D341Med (cell line): ENCODE measurements at regions not wholly inside any gene's neighbourhood (a gene's known extent, or its start where the extent isn't known, plus 50 kb on each side); places are given as distances from the start of the nearest gene placed in this dataset.
"Not testable (repeated sequence)": the region's sequence is repeated elsewhere in the genome, so short reads cannot be mapped to it uniquely, and the experiment has no call there.

Experiments
- DNase-seq: peaks from one replicate; pipeline ENCODE4 v3.0.0; 2012; ENCODE audit warnings: low spot score

DNA sequence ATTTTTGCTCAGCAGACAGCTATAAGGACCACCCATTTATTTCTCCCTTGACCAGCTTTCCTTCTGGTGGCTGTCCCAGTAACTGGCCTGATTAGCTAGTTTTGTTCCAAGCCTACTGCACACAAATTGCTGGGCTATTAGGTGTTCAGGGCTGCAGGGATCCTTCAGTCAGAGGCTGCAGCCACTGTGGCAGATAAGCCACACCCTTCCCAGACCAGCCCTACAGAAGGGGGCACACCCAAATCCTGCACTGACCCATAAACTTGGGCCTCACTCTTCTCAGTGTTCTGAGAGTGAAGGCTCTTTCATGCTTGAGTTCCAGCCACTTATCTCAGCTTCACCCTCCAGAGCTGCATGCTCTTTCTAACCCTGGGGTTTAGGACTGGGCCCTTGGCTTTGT, 200.0 kb downstream of the AASDHPPT start:
- no peak for DNase-seq

DNA sequence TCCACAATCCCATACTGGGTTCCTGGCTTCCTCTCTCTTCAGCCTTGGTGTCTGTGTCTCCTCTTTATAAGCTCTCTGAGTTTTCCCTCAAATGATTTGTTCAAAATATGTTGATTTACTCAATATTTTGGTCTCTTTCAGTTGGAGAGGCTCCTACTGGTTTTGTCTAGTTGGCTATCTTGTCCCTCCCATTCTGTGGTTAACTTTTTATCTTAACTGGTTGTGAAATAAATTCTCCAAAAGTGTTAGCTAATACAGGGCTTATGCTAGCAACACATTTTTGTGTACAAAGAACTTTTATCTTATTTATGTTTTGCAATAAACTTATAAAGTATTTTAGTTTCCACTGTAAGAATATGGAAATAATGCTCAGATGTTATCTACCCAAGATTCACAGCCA, 200.9 kb downstream of the AASDHPPT start:
- DNase-seq: no peak

- DNase-seq: no peak
These were observed 202.6 kb downstream of the AASDHPPT start for GRCh38 chr11:106280036-106280435.

GRCh38 chr11:106281455-106282173, 204.2 kb downstream of the AASDHPPT start:
- no peak for DNase-seq

DNA sequence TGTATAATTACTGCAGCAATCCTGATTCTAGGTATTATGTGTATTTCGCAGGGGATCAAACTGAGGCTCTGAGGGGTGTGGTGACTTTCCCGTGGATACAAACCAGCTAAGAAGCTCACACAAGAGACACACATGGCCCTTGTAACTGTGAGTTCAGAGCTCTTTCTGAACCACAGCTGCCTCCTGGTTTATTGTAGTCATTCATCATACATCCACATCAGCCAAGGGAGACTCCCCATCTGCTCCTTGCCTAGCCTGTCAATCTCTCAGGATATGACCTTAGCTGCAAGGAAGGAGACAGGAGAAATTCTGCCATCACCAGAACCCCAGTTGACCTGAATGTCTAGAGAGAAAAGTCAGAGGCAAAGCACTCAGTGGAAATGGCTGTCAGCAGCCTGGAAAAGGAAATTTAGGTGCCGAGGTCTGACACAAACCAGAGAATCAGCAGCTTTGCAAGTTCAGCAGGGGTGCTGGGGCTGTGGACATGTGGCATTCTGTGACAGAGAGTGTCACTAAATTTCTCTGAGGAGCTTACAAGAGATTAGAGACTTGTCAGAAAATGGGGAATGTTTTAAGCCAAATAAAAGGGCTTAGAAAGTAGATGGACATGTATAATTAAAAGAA, 209.5 kb downstream of the AASDHPPT start:
- DNase-seq: no peak

DNA sequence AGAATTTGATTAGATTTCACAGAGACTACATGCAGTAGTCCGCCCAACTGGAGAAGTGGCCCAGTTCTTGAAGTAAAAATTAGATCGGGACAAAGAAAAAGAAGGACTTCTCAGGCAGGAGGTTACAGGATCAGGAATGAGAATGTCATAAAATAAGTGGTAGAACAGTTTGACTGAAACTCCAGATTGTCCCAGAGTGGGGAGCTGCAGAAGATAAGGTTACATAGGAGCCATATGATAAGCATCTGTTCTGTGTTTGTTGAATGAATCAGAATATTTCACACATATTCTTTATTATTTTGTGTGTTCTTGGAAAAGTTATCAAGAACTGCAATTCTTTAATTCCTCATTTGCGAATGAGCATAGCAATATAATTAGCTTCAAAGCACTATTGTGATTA, 210.6 kb downstream of the AASDHPPT start:
- no peak for DNase-seq

DNA sequence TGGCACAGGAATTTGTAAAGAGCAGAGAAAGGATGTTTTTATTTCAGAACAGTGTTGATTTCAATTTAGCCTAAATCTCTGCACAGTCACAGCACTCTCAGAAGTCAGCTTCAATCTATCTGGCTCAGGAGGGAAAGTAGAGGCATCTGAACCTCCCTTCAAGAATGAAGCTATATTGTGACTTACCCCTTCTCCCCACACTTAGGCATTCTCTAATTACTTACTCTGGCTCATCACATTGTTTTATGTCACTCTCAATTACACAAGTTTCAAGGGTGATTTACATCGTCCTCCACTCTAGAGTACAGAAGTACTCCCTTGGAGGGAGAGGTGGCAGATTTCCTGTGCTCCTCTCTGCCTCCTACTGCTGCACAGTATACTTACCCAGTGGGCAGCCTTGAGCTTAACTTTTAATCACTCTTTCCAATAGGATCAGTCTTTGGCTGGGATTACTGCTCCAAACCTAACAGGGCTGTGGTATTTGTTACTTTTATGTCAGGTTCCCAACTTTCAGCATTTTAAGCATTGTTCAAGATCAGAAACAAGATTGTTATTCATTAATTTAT, 211.4 kb downstream of the AASDHPPT start:
- DNase-seq: no peak

DNA sequence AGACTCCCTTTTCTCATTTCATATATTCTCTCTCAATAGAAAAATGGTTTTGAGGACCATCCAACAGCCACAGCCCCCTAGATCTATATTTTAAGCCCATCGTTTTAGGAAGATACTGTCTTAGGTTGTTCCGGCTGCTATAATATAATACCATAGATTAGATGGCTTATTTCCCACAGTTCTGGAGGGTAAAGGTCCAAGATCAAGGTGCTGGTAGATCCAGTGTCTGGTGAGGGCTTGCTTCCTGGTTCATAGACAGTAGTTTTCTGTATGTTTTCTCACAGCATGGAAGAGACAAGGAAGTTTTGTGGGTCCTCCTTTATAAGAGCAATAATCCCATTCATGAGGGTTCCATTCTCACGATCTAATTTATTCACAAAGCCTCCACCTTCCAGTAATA, 215.1 kb downstream of the AASDHPPT start:
- DNase-seq: no peak

GRCh38 chr11:106295974-106296373, 218.5 kb downstream of the AASDHPPT start:
- no peak for DNase-seq

- no peak for DNase-seq
These were observed 225.0 kb downstream of the AASDHPPT start for GRCh38 chr11:106302416-106302815.

GRCh38 chr11:106304274-106304673, 226.8 kb downstream of the AASDHPPT start:
- DNase-seq: no peak

- no peak for DNase-seq
These were observed 228.0 kb downstream of the AASDHPPT start for GRCh38 chr11:106305458-106305857.

GRCh38 chr11:106306942-106307341, 229.5 kb downstream of the AASDHPPT start:
- DNase-seq: no peak

GRCh38 chr11:106309070-106309684, 231.7 kb downstream of the AASDHPPT start:
- DNase-seq: no peak

- DNase-seq: no peak
These were observed 234.2 kb downstream of the AASDHPPT start for GRCh38 chr11:106311531-106312230.

GRCh38 chr11:106317208-106317773, 239.8 kb downstream of the AASDHPPT start:
- not testable (repeated sequence) for DNase-seq

GRCh38 chr11:106321601-106322000, 244.1 kb downstream of the AASDHPPT start:
- no peak for DNase-seq

GRCh38 chr11:106322106-106322505, 244.6 kb downstream of the AASDHPPT start:
- DNase-seq: no peak

DNA sequence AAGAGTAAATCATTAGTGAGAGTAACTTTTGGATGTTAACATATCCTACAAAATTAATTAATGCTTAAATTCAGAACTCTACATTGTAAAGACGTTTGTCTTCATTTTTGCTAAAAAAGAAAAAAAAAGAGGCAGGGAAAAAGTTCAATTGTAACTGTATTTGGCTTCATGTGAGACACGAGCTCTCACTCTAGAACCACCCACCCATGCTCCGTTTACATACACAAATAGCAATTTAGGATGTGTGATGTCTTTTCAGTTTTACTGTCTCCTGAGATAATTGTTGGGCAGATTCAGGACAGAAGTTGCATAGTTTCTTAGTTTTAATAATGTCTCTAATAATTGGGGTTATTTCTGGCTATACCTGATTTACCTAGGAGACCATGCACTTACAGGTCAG, 248.6 kb downstream of the AASDHPPT start:
- no peak for DNase-seq

- no peak for DNase-seq
These were observed 249.7 kb downstream of the AASDHPPT start for GRCh38 chr11:106327134-106327533.

DNA sequence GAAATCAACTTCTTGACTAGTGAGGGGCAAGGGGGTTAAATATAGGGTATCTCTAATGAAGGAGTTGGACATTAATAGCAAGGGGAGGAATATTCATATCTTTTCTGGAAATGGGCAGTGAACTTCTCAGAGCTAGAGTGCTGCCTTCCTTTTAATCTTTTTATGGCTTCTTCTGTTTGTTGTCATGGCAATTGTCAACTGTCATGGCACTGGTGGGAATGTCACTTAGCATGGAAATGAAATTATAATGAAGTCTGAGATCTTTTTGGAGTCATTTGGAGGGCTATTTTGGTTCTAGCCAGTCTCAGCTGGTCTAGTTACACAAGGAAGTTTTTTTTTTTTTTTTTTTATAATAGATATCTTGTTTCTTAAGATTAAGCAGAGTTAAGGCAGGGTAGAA, 250.2 kb downstream of the AASDHPPT start:
- DNase-seq: no peak
